Breast epithelium (tissue), 3 donors: ENCODE measurements at regions not wholly inside any gene's neighbourhood (a gene's known extent, or its start where the extent isn't known, plus 50 kb on each side); places are given as distances from the start of the nearest gene placed in this dataset.

Source experiments
- CTCF ChIP-seq, 3 donors: fragments of 450-650 bp; IDR thresholded peaks; one replicate each; pipeline ENCODE4 v1.5.1; 2016 to 2017; ENCODE audit warnings: antibody characterized with exemption in 3 of 3, mild to moderate bottlenecking in 3 of 3, moderate library complexity in 3 of 3
- POLR2A ChIP-seq: fragments of 450-650 bp; IDR thresholded peaks from one replicate; pipeline ENCODE4 v1.6.1; 2016; ENCODE audit warnings: antibody characterized with exemption, mild to moderate bottlenecking, moderate library complexity

GRCh38 chr4:136001791-136002190, 1530.5 kb downstream of the PCDH18 start:
- TF ChIP-seq POLR2A, result no peak
- no peak for TF ChIP-seq CTCF (IDR thresholded peaks at IDR 0.05)
